Hypothalamus (tissue), 51 donors: ENCODE measurements at regions not wholly inside any gene's neighbourhood (a gene's known extent, or its start where the extent isn't known, plus 50 kb on each side); places are given as distances from the start of the nearest gene placed in this dataset.

ENCODE experiments used
- DNase-seq, 51 donors: peaks; one replicate each; lab custom pipeline; 2025; lab: John Stamatoyannopoulos, UW

DNA sequence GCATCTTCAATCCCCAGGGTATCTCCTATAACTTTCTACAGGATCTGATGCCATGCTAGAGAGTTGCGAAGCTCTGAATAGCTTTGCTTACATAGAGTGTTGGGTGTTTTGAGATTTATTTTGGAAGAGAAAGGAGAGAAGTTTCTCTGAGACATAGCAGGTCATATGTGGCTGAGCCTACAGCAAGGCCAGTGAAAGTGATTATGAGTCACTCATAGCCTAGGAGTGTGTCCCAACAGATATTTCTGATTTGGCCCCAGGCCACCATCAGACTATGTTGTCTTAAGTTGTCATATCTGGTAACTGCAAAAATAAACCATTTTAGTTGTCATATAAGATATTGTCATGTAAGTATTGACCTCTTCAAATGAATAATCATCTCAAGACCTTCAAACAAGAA lies 132.0 kb upstream of the RAI14 start:
- no peak for DNase-seq

DNA sequence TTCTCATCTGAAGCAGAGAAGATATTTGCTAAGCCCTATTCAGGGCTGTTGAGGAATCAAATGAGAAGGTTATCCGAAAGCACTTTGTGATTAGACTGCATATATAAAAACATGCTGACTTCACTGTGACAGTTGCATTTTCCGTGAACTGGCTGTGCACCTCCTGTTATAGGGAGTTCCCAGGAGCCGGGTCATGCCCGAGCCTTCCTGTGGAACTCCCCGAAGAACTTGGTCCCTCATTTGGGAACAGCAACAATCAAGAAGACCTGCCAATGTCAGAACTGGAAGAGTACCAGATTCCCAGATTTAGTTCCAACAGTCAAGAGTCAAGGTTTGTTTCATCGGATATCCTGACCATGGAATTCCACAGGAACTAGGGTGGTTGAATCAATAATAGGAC lies 130.4 kb upstream of the RAI14 start:
- DNase-seq = no peak

DNA sequence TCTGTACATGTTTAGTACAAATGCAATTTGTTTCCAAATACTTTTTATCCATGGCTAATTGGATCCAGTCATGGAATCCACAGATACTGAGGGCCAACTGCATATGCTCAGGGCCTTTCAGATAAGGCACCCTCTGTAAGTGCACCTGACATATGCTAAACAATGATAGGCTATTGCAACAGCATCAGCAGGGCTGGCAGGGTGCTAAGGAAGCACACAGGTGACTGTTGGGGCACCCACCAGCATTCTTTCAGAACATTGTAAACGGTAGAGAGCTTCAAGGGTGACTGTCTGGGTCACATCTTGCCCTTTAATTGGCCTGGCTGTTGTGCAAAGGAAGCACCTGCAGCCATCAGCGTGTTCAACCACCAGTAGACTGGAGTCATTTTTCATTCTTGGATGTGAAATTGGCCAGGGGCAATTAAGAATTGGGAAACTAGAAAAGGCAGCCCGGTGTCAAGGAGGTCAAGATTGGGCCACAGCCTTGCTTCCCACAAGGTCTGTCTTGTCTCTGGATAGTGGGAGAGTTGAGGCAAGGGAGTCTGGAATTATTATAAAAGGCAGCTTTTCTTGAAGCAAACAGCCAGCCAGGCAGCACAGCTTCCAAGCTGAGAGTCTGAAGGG lies 129.3 kb upstream of the RAI14 start:
- DNase-seq = no peak

DNA sequence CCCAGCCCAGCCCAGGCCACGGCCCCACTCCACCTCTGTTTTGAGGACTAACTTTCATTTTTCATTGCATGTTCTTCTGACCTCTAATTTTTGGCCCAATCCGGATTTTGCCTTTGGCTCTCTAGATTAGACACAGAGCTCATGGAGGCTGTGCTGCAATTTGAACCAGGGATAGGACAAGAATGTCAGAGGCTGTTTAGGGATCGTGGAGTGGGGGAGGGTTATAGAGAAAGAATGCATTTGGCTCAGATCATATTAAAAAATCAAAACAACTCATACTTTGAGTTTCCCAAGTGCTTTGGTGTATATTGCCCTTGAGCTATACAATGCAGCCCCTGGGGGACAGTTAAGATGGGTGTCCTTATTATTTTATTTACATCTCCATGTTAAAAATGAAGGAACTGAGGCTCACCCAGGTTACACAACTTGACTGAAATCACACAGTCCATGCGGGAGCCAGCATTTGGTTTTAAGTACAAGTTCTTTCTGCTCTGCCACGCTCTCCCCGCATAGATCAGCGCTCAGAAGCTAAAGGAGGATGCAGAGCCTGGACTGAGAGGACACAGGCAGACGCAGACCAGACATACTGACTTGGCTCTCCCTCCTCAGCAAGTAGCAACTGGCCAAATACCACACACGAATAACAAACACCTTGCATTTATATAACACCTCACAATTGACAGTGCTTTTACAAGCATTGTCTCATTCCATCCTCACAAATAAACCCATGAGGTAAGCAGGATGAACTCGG lies 126.4 kb upstream of the RAI14 start:
- no peak for DNase-seq

DNA sequence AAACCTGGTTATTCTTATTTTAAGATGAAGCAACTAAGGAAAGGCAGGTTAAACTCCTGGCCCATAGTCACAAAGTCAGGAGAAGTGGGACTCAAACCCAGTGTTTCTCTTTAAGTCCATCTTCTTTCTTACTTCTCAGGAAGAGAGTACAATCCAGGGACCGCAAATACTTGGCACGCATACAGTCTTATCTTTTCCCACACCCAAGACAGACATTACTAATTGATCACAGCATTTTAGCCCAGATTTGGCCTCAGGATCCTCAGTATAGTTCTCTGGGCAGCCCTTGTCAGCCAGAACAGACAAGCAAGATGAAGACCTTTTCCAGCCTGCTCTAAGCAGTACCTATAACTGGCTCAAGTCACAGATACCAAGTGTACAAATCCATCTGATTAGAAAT lies 125.5 kb upstream of the RAI14 start:
- no peak for DNase-seq

DNA sequence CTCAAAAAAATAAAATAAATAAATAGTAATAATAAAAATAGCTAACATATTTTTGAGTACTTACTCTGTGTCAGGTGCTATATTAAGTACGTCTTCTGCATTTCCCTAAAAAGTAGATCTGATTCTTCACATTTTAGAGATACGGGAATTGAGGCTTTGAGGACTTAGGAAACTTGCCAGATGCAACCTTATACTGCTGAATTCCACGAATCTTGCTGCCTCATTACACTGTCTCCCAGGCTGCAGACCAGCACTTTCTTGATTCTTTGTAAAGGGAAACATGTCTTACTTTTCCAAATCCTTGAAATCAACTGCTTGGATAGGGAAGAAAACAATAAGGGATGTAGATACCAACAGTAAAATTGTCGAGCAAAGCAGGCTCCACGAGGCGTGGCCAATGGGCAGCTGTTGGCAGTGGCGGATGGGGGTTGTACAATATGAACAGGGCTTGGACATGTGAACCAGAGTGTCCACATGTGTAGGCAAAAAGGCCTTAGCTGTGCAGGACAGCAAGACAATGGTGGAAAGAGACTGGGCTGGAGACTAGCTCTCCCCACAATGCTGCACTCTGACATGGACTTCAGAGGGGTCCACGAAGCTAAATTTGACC lies 124.3 kb upstream of the RAI14 start:
- no peak for DNase-seq

DNA sequence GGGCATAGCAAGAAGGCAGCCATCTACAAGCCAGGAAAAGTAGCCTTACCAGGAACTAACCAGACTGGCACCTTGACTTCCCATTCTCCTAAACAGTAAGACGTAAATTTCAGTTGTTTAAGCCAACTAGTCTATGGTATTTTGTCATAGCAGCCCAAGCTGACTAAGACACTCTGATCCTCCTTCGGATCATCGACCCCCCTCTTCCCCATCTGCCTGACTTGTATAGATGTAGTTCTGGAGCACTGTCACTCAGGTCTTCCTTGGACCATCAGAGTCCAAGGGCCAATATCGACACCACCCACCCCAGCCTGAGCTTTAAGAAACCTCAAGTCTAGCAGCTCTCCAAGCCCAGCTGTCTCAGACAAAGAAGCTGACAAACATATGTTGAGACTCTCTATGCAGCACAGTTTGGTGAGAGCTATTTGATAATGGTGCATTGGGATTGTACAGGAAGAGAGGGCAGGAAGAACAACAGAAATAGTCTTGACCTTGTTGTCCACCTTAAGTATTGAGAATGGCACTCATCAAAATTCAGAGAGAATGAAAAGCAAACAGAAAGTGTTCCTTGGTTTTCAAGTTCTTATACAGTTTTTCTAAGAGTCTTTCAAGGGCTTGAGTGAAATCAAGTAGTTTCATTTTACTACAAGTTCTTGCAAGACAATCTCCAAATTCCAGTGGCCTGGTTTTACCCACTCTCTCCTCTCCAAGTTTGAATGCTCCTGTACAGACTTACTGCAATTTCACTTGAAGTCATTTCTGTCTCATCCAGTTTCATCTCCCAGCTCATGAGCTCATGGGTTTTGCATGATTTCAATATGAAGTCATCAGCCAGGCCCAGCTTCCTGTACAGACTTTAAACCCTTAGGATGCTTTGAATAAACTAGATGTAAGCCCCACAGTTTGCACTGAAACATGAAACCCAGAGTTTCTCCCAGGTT lies 122.3 kb upstream of the RAI14 start:
- DNase-seq = no peak

DNA sequence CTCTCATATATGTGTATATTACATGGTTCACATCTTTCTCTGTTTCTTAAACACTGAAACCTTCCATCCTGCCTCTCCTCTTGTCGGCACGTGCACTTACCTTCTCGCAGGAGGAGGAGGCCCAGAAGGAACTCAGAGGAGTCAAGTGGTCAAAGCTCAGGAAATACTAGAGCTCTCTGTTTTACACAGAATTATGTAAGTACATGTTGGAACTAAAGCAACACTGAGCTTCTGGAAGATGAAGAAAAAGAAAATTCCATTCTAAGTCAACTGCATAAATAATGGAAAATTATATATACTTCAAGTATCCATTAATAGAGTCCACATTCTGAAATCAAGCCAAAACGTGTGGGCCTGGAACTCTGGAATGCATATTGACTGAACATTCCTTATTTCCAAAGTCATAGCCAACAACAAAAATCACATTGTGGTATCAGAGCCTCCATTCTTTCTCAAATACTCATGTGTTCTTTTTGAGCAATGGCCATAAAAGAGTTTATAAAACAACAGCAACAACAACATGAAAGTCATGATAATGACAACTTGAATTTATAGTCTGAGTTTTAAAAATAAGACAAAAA lies 121.5 kb upstream of the RAI14 start:
- DNase-seq = no peak

DNA sequence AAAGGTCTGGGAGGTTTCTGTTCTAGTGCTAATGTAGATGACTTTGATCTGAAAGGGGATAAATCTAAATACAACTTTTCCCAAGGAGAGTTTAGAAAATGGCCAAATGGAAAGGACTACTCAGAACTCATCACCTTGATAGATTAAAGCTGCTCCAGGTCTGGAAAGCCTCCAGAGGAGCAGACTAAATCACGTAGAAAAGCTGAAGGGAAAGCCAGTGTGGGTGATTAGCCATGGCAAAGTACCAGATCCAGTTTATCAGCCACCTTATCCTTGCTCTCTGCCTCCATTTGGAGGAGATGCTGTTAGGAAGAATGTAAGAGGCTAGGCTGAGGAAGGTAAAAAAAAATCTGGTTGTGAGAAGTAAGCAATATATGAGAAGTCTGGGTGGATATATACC lies 120.7 kb upstream of the RAI14 start:
- DNase-seq = no peak

DNA sequence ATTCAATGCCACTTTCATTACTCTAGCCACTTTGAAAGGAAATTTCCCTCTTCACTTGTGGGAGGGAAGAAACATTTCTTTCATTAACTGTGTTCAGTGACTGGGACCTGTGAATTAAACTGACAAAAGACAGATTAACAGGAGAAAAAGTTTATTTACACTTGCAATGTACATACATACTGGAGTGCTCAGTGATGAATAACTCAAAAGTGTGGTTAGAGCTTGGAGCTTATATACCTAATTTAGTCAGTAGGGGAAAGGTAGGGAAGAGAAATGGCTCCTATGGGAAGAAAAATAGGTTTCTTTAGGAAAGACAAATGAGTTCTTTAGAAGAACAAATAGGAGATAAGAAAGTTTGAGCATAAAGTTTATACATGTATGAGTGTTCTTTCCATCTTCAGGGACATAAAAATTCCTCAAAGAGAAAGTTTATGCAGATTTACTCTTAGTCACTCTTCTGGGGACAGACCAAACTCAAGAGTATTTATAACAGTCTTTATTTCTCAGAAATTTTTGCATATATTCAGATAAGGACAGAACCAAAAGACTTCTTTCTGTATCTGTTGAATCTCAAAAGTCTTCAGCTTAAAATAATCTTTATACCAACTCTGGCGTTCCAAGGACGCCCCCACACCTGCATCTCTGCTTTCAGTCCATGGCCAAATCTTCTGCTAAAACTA lies 120.0 kb upstream of the RAI14 start:
- DNase-seq = no peak

DNA sequence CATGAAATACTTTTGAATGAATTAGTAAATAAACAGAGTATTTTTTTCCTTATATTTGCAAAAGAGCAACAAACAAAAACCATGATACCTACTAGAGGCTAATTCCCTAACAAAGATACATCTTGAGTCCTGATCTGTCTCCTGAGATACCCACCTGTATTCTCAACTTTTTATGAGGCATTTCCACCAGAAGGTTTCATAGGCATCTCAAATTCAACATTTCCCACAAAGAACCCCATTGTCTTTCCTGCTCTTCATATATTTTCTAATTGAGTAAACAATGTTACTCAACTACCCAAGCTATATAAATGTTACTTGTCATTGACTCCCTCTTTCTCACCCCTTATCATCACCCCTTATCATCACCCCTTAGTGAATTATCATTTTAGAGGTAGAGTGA lies 119.4 kb upstream of the RAI14 start:
- no peak for DNase-seq

DNA sequence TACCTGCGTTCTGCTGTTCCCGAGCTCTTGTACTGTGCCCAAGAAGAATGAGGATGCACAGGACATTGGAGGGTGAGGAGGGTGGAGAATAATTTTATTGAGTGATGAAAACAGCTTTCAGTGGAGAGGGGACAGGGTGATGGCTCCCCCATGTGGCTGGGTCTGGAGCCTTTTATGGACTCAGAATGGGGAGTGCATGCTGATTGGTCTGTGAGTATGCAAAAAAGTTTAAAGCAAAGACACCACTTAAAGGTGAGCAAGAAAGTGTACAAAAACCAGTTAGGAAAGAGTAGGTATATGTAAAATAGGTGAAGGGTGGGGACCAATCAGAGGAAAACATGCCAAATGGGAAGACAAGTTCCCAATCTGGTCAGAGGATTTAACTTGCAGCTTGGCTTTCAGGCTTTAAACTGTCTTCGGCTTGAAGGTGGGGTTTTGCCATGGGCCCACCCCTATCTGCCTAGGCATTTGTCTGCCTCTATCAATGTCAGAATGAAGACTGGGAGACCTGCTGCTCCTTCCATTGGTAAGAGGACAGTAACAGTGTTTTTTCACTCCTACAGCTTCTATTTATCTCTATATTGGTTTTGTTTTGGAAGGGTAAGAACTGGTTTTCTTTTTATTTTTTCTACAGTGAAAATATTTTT lies 118.0 kb upstream of the RAI14 start:
- peak in 3 of 51 donors; percentile 2 to 7 (median 3) for DNase-seq

DNA sequence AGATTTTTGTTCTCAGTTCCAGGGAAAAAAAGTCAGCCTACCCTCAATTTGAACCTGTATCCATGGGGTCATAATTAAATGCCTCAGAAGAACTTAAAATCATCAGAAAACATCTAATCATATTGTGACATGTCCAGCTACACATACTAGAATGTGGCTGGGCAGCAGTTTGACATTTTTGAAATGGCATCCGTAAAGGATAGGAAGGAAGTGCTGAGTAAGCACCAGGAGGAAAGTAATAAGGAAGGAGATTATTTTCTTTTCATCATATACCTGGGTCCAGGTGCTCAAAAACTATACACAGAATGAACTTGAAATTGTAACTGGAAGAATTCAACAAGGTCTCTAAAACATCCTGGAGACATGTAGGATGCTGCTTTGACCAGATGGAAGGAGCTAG lies 116.9 kb upstream of the RAI14 start:
- DNase-seq = no peak

DNA sequence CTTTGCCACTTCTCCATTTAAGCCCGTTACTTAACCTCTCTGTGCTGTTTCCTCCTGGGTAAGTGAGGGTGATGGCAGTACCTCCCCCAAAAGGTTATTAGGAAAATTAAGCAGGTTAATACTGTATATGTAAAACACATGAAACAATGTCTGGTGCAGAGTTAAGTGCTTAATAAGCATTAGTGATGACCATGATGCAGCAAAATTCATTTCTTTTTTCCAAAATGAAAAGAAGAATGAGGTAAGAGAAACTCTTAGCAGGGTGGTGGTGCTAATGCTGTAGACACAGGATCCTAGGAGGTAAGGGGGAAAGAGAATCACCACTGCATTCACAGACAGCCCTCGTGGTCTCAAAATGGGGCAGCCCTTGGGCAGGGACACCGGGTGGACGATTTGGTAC lies 115.1 kb upstream of the RAI14 start:
- DNase-seq = no peak

DNA sequence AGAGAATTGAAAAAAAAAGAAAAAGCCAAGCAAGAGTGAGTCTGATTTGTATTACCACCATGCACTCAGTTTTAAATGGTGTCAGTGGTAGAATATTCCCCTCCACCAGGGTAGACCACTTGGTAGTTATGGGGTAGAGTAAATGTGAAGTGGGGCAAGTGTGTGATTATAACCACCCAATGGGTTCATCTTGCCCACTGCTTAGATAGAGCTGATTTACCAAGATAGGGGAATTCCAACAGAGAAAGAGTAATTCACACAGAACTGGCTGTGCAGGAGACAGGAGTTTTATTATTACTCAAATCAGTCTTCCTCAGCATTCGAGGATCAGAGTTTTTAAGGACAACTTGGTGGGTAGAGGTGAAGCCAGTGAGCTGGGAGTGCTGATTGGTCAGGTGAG lies 113.3 kb upstream of the RAI14 start:
- no peak for DNase-seq

DNA sequence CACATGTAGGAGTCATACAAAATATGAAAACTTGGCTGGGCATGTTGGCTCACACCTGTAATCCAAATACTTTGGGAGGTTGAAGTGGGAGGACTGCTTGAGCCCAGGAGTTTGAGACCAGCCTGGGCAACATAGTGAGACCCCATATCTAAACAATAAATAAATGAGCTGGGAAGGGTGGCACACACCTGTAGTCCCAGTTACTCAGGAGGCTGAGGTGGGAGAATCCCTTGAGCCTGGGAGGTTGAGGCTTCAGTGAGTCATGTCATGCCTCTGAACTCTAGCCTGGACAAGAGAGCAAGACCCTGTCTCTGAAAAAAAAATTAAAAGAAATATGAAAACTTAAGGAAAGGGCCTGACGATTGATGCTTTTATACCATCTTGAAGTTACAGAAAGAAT lies 112.4 kb upstream of the RAI14 start:
- DNase-seq = no peak

DNA sequence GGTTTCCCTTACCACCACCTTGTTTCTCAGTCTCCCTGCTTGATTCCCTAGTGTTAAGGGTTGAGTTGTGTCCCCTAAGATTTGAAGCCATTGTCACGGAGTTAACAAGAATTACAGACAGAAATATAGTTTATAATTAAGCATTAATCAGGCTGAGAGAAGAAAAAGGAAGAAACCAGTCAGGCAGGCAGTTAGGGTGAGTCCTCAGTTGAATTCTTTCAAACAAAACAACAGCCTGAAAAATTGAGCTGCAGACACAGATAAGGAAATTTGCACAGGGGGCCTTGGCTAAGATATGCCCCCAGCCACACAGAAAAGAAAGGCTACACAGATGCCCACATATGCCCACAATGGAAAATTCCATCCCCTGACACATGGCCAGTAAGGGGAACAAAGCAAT lies 111.7 kb upstream of the RAI14 start:
- no peak for DNase-seq

DNA sequence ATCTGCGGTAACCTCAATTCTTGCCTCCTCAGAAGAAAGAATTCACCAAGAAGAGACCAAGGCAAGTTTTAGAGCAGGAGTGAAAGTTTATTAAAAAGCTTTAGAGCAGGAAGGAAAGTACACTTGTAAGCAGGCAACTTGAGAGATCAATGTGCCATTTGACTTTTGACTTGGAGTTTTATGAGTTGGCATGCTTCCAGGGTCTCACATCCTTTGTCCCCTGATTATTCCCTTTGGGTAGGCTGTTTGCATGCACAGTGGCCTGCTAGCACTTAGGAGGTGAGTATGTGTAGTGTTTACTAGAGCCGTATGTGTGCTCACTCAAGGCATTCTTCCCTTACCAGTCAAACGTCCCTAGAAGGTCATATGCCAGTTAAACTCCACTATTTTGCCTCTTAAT lies 111.0 kb upstream of the RAI14 start:
- DNase-seq = no peak

DNA sequence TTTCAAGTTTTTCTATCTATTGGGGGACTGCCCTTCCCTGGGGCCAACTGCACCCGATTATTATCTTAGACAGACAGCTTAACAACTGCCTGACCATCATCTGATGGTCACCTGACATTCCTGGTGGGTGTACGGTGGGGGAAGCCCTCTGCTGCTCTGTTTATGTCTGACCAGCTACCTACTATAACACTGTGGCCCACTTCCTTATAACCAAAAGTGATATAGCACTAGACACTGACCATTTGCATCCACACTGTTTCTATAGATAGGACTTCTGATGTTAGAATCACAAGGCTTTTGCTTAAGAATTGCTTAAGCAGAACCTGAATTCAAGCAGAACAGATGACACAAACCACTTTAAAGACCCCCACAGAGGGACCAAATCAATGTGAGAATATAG lies 110.5 kb upstream of the RAI14 start:
- no peak for DNase-seq
